GM18526 (cell line): ENCODE measurements at regions not wholly inside any gene's neighbourhood (a gene's known extent, or its start where the extent isn't known, plus 50 kb on each side); places are given as distances from the start of the nearest gene placed in this dataset.

Experiments used
- POLR2A ChIP-seq: IDR thresholded peaks from 3 replicates; pipeline ENCODE4 v1.6.1; 2011; ENCODE audit not compliant: insufficient read length; ENCODE audit errors: extremely low read depth

GRCh38 chr21:24730661-24731060 is 876.6 kb downstream of the MRPL39 start:
- TF ChIP-seq POLR2A, result no peak

- no peak for TF ChIP-seq POLR2A
These were observed 877.7 kb downstream of the MRPL39 start for GRCh38 chr21:24729568-24729967.

GRCh38 chr21:24727803-24728440 is 879.4 kb downstream of the MRPL39 start:
- TF ChIP-seq POLR2A, result no peak

- TF ChIP-seq POLR2A, result no peak
These were observed 890.9 kb downstream of the MRPL39 start for GRCh38 chr21:24716281-24716918.

GRCh38 chr21:24714646-24715200 is 892.6 kb downstream of the MRPL39 start:
- TF ChIP-seq POLR2A, result no peak

- TF ChIP-seq POLR2A, result no peak
These were observed 902.1 kb downstream of the MRPL39 start for GRCh38 chr21:24705201-24705600.

- no peak for TF ChIP-seq POLR2A
These were observed 913.5 kb downstream of the MRPL39 start for GRCh38 chr21:24693779-24694178.

GRCh38 chr21:24681456-24681855 is 925.8 kb downstream of the MRPL39 start:
- TF ChIP-seq POLR2A, result no peak

GRCh38 chr21:24671901-24672300 is 935.4 kb downstream of the MRPL39 start:
- no peak for TF ChIP-seq POLR2A

- TF ChIP-seq POLR2A, result no peak
These were observed 948.4 kb downstream of the MRPL39 start for GRCh38 chr21:24658926-24659325.

GRCh38 chr21:24658026-24658425 is 949.3 kb downstream of the MRPL39 start:
- no peak for TF ChIP-seq POLR2A

- no peak for TF ChIP-seq POLR2A
These were observed 957.6 kb downstream of the MRPL39 start for GRCh38 chr21:24649691-24650090.

- no peak for TF ChIP-seq POLR2A
These were observed 970.6 kb downstream of the MRPL39 start for GRCh38 chr21:24636696-24637095.

GRCh38 chr21:24634749-24635148 is 972.5 kb downstream of the MRPL39 start:
- TF ChIP-seq POLR2A, result no peak

- no peak for TF ChIP-seq POLR2A
These were observed 978.7 kb downstream of the MRPL39 start for GRCh38 chr21:24628536-24628935.

GRCh38 chr21:24628046-24628445 is 979.2 kb downstream of the MRPL39 start:
- no peak for TF ChIP-seq POLR2A

GRCh38 chr21:24617819-24618218 is 989.5 kb downstream of the MRPL39 start:
- TF ChIP-seq POLR2A, result no peak

GRCh38 chr21:24594082-24594481 is 1013.2 kb downstream of the MRPL39 start:
- no peak for TF ChIP-seq POLR2A
